ENCODE measurements at regions not wholly inside any gene's neighbourhood (a gene's known extent, or its start where the extent isn't known, plus 50 kb on each side); places are given as distances from the start of the nearest gene placed in this dataset.

DNA sequence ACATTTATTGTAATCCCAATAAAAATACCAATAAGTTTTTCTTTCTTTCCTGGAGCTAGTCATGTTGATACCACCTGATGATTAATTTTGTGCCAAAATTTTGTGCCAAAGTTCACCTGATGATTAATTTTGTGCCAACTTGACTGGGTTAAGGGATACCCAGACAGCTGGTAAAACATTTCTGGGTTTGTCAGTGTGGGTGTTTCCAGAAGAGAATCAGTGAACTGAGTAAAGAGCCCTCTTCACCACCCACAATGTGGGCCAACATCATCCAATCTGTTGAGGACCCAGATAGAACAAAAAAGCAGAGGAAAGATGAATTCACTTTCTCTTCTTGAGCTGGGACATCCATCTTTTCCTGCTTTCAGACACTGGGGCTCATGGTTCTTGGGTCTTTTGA, 292.9 kb downstream of the LMO7 start:
- ATAC-seq (replicated peaks), result no peak
- peaks cover 5% of the 10 kb centered on the region for H3K9me3 Mint-ChIP-seq
- no peaks in the 10 kb centered on the region for H3K4me1 Mint-ChIP-seq
- no peak overlapping the region for H3K4me3 Mint-ChIP-seq
- peaks cover 14% of the 10 kb centered on the region for H3K27me3 Mint-ChIP-seq
- H3K27ac Mint-ChIP-seq, result no peak overlapping the region
- no peaks in the 10 kb centered on the region for H3K36me3 Mint-ChIP-seq (ENCODE audit: low read depth)

DNA sequence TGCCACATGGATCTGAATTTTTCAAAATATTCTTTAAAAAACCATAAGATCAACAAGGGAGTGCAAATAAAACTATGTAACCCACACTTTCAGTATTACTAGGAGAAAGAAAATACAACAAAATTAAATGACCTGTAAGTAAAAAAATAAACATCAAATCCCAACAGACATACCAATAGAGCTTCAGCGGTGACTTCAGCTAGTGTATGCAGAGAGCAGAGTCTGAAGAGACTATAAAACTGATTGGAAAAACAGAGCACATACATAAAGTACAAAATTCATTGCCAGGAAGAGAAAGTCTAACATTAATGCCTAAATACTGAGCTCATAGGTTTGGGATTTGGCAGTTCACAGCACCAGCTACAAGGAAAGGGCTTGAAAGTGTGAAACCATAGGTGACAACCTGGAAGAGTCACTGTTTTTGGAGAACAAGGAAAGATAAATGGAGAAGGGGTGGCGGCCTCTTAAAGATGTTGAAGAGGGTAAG, 291.1 kb downstream of the LMO7 start:
- Mint-ChIP-seq H3K27me3 (peaks cover 14% of the 10 kb centered on the region), H3K4me1 (no peaks in the 10 kb centered on the region), H3K4me3 (no peak overlapping the region)

DNA sequence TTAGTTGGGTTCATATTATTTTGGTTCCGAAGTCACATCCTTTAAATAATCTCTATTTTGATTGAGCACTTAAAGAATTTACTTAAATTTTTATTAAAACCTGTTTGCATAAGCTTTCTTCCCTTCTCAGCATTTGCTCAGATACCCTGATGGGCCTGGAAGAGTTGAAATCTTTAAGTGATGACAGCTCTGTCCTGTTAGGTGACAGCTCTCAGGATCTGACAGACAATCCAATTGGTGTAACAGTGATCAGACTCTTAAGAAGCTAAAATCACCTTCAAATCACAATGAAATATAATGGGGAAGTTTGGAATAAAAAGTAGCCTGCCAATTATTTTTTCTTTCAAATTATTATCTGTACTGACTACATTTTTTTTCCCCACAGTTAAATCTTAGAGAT, 284.4 kb downstream of the LMO7 start:
- no peak overlapping the region for H3K27ac Mint-ChIP-seq
- peaks cover 7% of the 10 kb centered on the region for H3K27me3 Mint-ChIP-seq
- H3K9me3 Mint-ChIP-seq, result no peaks in the 10 kb centered on the region
- H3K36me3 Mint-ChIP-seq (ENCODE audit: low read depth), result no peaks in the 10 kb centered on the region
- no peaks in the 10 kb centered on the region for H3K4me1 Mint-ChIP-seq
- no peak overlapping the region for H3K4me3 Mint-ChIP-seq
- no peak for ATAC-seq (replicated peaks)

More for the DNA sequence above, 291.1 kb downstream of the LMO7 start:
- H3K9me3 Mint-ChIP-seq, result peaks cover 5% of the 10 kb centered on the region
- no peaks in the 10 kb centered on the region for H3K36me3 Mint-ChIP-seq (ENCODE audit: low read depth)
- no peak overlapping the region for H3K27ac Mint-ChIP-seq
- ATAC-seq (replicated peaks), result no peak

DNA sequence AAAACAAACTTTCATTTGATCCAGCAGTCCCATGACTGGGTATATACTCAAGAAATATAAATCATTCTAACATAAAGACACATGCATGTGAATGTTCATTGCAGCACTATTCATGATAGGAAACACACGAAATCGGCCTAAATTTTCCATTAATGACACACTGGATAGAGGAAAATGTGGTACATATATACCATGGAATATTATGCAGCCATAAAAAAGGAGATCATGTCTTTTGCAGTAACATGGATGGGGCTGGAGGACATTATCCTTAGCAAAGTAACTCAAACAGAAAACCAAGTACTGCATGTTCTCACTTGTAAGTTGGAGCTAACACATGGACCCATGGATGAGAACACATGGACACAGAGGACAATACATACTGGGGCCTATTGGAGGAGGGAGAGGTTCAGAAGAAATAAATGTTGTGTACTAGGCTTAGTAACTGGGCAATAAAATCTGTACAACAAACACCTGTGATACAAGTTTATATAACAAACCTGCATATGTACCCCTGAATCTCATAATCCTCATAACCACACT, 283.6 kb downstream of the LMO7 start:
- Mint-ChIP-seq H3K9me3 (no peaks in the 10 kb centered on the region), H3K27ac (no peak overlapping the region), H3K27me3 (peaks cover 4% of the 10 kb centered on the region), H3K4me1 (no peaks in the 10 kb centered on the region), H3K36me3 (ENCODE audit: low read depth) (no peaks in the 10 kb centered on the region), H3K4me3 (no peak overlapping the region)
- ATAC-seq (replicated peaks), result no peak

DNA sequence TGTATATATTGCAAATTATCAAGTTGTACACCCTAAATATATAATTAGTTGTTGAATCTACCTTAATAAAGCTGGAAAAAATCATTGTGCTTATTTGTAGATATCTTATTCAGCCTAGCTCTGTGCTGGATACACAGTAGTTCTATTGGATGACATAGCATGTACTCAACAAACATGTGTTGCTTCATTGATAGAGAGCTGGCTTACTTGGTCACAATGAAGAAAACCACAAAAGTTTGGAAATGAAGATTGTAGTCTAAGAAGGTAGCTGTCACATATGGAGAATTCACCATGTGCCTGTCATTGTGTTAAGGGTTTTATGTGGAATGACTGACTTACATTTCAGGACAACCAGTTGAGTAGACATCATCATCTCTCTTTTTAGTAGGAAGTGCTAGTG, 278.9 kb downstream of the LMO7 start:
- H3K4me1 Mint-ChIP-seq, result no peaks in the 10 kb centered on the region
- peaks cover 8% of the 10 kb centered on the region for H3K27me3 Mint-ChIP-seq
- H3K4me3 Mint-ChIP-seq, result no peak overlapping the region
- no peak for ATAC-seq (replicated peaks)
- no peaks in the 10 kb centered on the region for H3K9me3 Mint-ChIP-seq
- H3K36me3 Mint-ChIP-seq (ENCODE audit: low read depth), result no peaks in the 10 kb centered on the region
- H3K27ac Mint-ChIP-seq, result no peak overlapping the region

DNA sequence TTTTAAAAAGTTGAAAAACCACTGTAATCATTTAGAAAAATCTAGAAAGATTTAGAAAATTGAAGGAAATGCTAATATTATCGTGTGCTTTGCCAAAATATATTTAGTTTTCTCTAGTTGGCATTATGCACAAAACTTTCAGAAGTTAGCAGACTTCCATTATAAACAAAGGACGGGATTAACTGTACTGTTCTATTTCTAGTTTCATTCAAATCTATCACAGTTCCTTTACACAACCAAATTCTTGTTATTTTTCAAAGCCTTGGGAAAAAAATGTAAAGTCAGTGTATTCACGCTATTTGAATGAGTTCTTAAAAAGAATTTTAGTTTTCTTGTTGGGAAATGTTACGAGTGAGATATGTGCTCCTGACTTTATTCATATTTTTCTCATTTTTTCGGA, 277.8 kb downstream of the LMO7 start:
- Mint-ChIP-seq H3K27me3 (peaks cover 8% of the 10 kb centered on the region), H3K27ac (no peak overlapping the region), H3K4me3 (no peak overlapping the region), H3K9me3 (no peaks in the 10 kb centered on the region), H3K4me1 (no peaks in the 10 kb centered on the region), H3K36me3 (ENCODE audit: low read depth) (no peaks in the 10 kb centered on the region)
- no peak for ATAC-seq (replicated peaks)

DNA sequence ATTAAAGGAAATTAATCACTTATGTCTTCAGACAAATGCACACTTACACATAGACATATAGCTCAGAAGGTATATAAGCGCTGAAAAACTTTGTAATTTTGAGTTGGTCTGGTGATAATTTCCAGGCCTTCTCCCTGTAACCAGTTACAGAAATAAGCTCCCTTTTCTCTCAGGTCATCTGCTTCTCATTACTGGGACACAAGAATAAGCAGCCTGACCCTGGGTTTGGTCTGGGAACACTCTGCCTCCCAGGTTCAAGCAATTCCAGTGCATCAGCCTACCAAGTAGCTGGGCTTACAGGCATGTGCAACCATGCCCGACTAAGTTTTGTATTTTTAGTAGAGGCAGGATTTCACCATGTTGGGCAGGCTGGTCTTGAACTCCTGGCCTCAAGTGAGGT, 274.5 kb downstream of the LMO7 start:
- H3K36me3 Mint-ChIP-seq (ENCODE audit: low read depth), result no peaks in the 10 kb centered on the region
- no peaks in the 10 kb centered on the region for H3K4me1 Mint-ChIP-seq
- no peak overlapping the region for H3K4me3 Mint-ChIP-seq
- ATAC-seq (replicated peaks), result no peak
- no peak overlapping the region for H3K27ac Mint-ChIP-seq
- no peaks in the 10 kb centered on the region for H3K9me3 Mint-ChIP-seq
- H3K27me3 Mint-ChIP-seq, result peaks cover 12% of the 10 kb centered on the region
